ENCODE measurements at regions not wholly inside any gene's neighbourhood (a gene's known extent, or its start where the extent isn't known, plus 50 kb on each side); places are given as distances from the start of the nearest gene placed in this dataset.

DNA sequence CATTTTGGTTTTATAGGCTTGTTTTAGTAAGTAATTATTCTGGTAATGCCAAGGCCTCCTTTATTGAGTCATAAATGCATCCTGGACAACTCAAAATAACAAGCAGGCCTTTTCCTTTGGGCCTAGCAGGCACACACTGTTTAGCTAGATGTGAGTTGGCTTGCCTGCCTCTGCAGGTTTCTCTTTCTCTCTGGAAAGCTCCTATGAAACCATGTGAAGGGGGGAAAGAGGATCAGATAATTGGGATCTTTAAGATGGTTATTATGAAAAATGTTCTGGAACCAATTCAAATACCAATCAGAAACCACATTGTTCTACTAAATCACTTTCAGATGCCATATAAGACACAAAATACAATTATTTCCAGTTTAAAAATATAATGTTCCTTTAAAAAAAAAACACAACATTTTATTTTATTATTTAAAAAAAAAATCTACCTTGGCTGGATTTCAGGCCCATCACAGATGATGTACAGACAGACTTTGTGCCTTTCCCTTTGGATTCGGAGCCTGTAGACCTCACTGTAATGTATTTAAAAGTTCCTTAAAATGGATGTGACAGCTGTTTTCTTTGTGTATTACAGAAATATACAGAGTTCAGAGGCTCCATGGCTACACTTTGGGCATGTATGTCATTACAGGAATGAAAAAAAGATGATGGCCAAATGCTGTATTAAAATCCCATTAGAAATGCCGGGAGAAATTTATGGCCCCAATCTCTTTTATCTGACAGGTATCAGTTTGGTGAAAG, 80.2 kb downstream of the NTMT2 start:
- no peak for TF ChIP-seq POLR2A (IDR thresholded peaks at IDR 0.05)
- TF ChIP-seq, protein P1, sequence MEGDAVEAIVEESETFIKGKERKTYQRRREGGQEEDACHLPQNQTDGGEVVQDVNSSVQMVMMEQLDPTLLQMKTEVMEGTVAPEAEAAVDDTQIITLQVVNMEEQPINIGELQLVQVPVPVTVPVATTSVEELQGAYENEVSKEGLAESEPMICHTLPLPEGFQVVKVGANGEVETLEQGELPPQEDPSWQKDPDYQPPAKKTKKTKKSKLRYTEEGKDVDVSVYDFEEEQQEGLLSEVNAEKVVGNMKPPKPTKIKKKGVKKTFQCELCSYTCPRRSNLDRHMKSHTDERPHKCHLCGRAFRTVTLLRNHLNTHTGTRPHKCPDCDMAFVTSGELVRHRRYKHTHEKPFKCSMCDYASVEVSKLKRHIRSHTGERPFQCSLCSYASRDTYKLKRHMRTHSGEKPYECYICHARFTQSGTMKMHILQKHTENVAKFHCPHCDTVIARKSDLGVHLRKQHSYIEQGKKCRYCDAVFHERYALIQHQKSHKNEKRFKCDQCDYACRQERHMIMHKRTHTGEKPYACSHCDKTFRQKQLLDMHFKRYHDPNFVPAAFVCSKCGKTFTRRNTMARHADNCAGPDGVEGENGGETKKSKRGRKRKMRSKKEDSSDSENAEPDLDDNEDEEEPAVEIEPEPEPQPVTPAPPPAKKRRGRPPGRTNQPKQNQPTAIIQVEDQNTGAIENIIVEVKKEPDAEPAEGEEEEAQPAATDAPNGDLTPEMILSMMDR (IDR thresholded peaks at IDR 0.05) = no peak
- no peak for DNase-seq
- Histone ChIP-seq H3K4me1 (no peaks in the 10 kb centered on the region), H3K36me3 (no peaks in the 10 kb centered on the region), H3K9me3 (no peaks in the 10 kb centered on the region), H3K27ac (no peak overlapping the region), H3K4me3 (no peak overlapping the region), H3K27me3 (no peaks in the 10 kb centered on the region)
- ATAC-seq = no peak
- intact Hi-C loops (cut with DNase I) = no loop called here
- WGBS (ENCODE audit: insufficient coverage, low coverage, low lambda C conversion rate, missing lambda C conversion rate) = 92% methylated on average over 2 of the region's 2 CpGs

DNA sequence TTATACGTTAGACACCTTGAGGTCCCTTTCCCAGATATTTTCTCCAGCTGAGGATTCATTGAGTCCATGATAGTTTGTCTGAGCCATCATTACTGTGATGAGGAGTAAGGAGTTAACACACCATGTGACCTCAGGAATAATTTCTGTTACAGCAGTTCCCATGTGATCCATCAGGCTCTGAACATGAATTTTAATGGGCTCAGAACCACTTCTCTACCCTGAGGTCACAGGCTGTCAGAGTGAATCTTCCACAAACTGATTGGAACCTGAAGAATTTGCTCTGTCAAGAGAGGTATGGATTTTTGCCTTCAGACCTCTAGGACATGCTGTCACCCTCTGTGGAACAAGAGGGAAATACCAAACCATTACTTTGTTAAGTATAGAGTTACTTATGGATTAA, 81.0 kb downstream of the NTMT2 start:
- Histone ChIP-seq H3K36me3 (no peaks in the 10 kb centered on the region), H3K9me3 (no peaks in the 10 kb centered on the region), H3K27ac (no peak overlapping the region), H3K4me3 (no peak overlapping the region), H3K4me1 (no peaks in the 10 kb centered on the region), H3K27me3 (no peaks in the 10 kb centered on the region)
- DNase-seq (no peak), ATAC-seq (no peak)
- intact Hi-C loops (cut with DNase I) = no loop called here
- no peak for TF ChIP-seq POLR2A (IDR thresholded peaks at IDR 0.05)
- TF ChIP-seq, protein P1 (IDR thresholded peaks at IDR 0.05) = no peak
- WGBS (ENCODE audit: insufficient coverage, low coverage, low lambda C conversion rate, missing lambda C conversion rate) = 35% methylated on average over 1 of the region's 1 CpG

DNA sequence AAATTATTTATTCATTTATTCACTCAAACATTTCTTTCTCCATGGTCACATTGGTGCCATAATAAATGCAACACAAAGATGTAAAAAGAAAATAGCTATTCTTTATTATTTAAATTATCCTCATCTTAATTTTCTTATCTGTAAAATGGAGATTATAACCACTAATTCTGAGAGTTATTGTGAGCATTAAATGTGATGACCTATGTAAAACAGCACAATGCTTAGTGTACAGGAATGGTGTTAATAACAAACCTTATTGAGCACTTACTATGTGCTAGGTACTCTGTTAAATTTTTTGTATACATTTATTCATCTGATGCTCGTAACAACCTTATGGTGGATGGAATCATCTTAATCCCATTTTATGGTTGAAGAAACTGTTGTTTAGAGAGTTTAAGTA, 84.6 kb downstream of the NTMT2 start:
- Histone ChIP-seq H3K36me3 (no peaks in the 10 kb centered on the region), H3K4me3 (no peak overlapping the region), H3K9me3 (no peaks in the 10 kb centered on the region), H3K4me1 (no peaks in the 10 kb centered on the region), H3K27me3 (no peaks in the 10 kb centered on the region), H3K27ac (no peak overlapping the region)
- 70% methylated on average over 1 of the region's 1 CpG for WGBS (ENCODE audit: insufficient coverage, low coverage, low lambda C conversion rate, missing lambda C conversion rate)
- intact Hi-C loops (cut with DNase I) = no loop called here
- no peak for TF ChIP-seq POLR2A (IDR thresholded peaks at IDR 0.05)
- TF ChIP-seq, protein P1 (IDR thresholded peaks at IDR 0.05) = no peak
- ATAC-seq = no peak
- no peak for DNase-seq

DNA sequence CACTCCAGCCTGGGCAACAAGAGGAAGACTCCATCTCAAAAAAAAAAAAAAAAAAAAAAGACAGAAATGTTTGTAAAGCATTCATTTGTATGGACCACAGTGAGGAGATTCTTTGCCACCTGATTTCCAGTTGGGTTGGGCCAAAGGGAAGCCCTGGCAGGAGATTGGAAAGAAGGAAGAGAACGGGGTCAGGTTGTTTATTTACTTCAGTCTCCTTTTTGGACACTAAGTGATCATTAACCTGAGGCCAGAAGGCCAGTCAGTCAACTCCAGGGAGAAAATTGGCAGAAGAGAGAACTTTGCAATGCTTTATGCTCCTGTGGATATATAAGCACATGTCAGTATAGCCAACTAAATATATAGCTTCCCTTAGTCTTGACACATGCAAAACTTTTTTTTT, 85.9 kb downstream of the NTMT2 start:
- H3K27ac ChIP-seq = no peak overlapping the region
- intact Hi-C loops (cut with DNase I) = no loop called here
- no peak overlapping the region for H3K4me3 ChIP-seq
- WGBS (ENCODE audit: insufficient coverage, low coverage, low lambda C conversion rate, missing lambda C conversion rate) = 17% methylated on average over 1 of the region's 1 CpG
- ATAC-seq (peak in 2 of 4 donors; percentile 57 to 75), DNase-seq (no peak)
- H3K27me3 ChIP-seq = no peaks in the 10 kb centered on the region
- no peaks in the 10 kb centered on the region for H3K9me3 ChIP-seq
- TF ChIP-seq, protein P1 (IDR thresholded peaks at IDR 0.05) = no peak
- TF ChIP-seq POLR2A (IDR thresholded peaks at IDR 0.05) = no peak
- no peaks in the 10 kb centered on the region for H3K4me1 ChIP-seq
- H3K36me3 ChIP-seq = no peaks in the 10 kb centered on the region

Data from right lobe of liver (tissue), 6 donors.